Fibroblast of lung (primary cell): ENCODE measurements at regions not wholly inside any gene's neighbourhood (a gene's known extent, or its start where the extent isn't known, plus 50 kb on each side); places are given as distances from the start of the nearest gene placed in this dataset.

ENCODE experiments used
- DNase-seq, 2 donors: peaks; one replicate each; pipeline versions ENCODE4 v3.0.0 to v3.0.0-alpha.2; 2010; ENCODE audit warnings: low read depth in 2 of 2
- H2AFZ ChIP-seq: 2 replicates; pipeline ENCODE4 v1.5.1; 2012; ENCODE audit warnings: low read length, control low read depth, inconsistent platforms
- H3K27ac ChIP-seq: 2 replicates; pipeline ENCODE4 v1.5.1; 2011; ENCODE audit warnings: low read length, control low read depth; ENCODE audit not compliant: insufficient read depth
- H3K27me3 ChIP-seq: 2 replicates; pipeline ENCODE4 v1.5.1; 2011; ENCODE audit warnings: mild to moderate bottlenecking, low read length; ENCODE audit not compliant: control insufficient read depth, insufficient read depth
- H3K36me3 ChIP-seq: 2 replicates; pipeline ENCODE4 v1.5.1; 2011; ENCODE audit warnings: low read length; ENCODE audit not compliant: control insufficient read depth, insufficient read depth
- H3K4me1 ChIP-seq: 2 replicates; pipeline ENCODE4 v1.5.1; 2011; ENCODE audit warnings: low read length; ENCODE audit not compliant: control insufficient read depth, insufficient read depth; ENCODE audit errors: extremely low read depth
- H3K4me2 ChIP-seq: 2 replicates; pipeline ENCODE4 v1.5.1; 2011; ENCODE audit warnings: low read length, control low read depth; ENCODE audit not compliant: insufficient read depth; ENCODE audit errors: extremely low read depth
- H3K4me3 ChIP-seq, 4 experiments: fragments of 200-600 bp in 1 of 4; sonication (generic) in 1 of 4; replicated peaks in 1 of 4; 2 replicates each; pipeline ENCODE4 v1.5.1; 2011 to 2016; ENCODE audit warnings: low read length in 4 of 4, low read depth in 3 of 4, mild to moderate bottlenecking in 3 of 4, control low read depth in 2 of 4, inconsistent platforms in 1 of 4, mixed read lengths in 1 of 4; ENCODE audit not compliant: insufficient read depth in 1 of 4; ENCODE audit errors: control extremely low read depth in 1 of 4
- H3K79me2 ChIP-seq: 2 replicates; pipeline ENCODE4 v1.5.1; 2012; ENCODE audit warnings: mild to moderate bottlenecking, low read length, inconsistent platforms; ENCODE audit not compliant: control insufficient read depth, insufficient read depth
- H3K9ac ChIP-seq: 2 replicates; pipeline ENCODE4 v1.5.1; 2011; ENCODE audit warnings: mild to moderate bottlenecking, low read length, control low read depth; ENCODE audit not compliant: insufficient read depth
- H3K9me3 ChIP-seq: 2 replicates; pipeline ENCODE4 v1.5.1; 2012; ENCODE audit warnings: low read depth, low read length; ENCODE audit not compliant: control insufficient read depth, insufficient read depth
- H4K20me1 ChIP-seq: 2 replicates; pipeline ENCODE4 v1.5.1; 2011; ENCODE audit warnings: low read length; ENCODE audit not compliant: control insufficient read depth, insufficient read depth; ENCODE audit errors: extremely low read depth
- EZH2 ChIP-seq: IDR thresholded peaks from 2 replicates; pipeline ENCODE4 v1.5.1; 2012; ENCODE audit warnings: low read length, control low read depth, mild to moderate bottlenecking; ENCODE audit errors: missing control alignments
- TF ChIP-seq, protein P1 (sequence below), 2 donors: IDR thresholded peaks in 1 of 2; conservative IDR thresholded peaks in 1 of 2; 1 replicate in 1 of 2; 2 replicates in 1 of 2; pipeline ENCODE4 v1.5.1; 2011 to 2012; ENCODE audit warnings: low read length in 2 of 2, control low read depth in 1 of 2, inconsistent platforms in 1 of 2, low read depth in 1 of 2, mild to moderate bottlenecking in 1 of 2

DNA sequence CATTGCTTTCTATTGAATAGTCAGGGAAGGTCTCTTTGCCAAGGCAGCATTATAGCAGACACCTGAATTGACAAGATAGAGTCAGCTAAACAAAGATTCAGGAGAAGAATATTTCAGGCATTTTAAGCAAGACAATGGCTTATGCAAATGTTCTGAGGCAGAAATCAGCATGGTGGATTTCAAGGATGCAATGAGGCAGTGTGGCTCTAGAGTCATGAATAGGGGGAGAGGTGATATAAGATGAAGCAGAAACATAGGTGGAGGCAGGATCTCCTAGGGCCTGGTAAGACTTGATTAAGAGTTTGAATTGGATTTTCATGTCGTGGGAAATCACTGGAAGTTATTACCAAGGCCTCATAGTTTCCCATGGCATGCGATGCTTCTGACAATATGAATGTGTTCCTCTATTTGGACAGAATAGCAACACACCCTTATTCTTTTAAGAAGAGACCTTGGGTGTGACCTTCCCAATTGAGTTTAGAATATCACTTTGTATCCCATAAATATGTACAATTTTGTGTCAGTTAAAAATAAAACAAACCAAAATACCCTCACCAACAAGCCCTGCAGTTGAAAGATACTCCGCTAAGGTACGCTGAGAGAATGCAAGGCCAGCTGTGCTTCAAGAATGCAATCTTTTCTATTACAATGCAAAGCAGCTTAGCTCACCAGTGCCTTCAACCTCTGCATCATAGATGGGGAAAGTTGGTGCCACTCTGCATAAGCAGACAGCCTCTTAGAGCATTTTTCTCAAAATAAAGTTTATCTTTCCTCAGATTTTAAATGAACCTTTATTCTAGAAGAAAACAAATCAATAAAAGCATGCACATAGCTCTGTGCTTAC is 139.6 kb upstream of the SALL1 start:
- Histone ChIP-seq H3K36me3 (no peaks in the 10 kb centered on the region), H2AFZ (no peak overlapping the region), H3K79me2 (no peaks in the 10 kb centered on the region), H3K9me3 (no peaks in the 10 kb centered on the region), H3K27ac (no peak overlapping the region), H3K4me2 (no peak overlapping the region), H3K27me3 (no peaks in the 10 kb centered on the region), H3K9ac (no peak overlapping the region), H3K4me3 (no peak overlapping the region), H4K20me1 (no peaks in the 10 kb centered on the region), H3K4me1 (no peaks in the 10 kb centered on the region)
- TF ChIP-seq, protein P1, sequence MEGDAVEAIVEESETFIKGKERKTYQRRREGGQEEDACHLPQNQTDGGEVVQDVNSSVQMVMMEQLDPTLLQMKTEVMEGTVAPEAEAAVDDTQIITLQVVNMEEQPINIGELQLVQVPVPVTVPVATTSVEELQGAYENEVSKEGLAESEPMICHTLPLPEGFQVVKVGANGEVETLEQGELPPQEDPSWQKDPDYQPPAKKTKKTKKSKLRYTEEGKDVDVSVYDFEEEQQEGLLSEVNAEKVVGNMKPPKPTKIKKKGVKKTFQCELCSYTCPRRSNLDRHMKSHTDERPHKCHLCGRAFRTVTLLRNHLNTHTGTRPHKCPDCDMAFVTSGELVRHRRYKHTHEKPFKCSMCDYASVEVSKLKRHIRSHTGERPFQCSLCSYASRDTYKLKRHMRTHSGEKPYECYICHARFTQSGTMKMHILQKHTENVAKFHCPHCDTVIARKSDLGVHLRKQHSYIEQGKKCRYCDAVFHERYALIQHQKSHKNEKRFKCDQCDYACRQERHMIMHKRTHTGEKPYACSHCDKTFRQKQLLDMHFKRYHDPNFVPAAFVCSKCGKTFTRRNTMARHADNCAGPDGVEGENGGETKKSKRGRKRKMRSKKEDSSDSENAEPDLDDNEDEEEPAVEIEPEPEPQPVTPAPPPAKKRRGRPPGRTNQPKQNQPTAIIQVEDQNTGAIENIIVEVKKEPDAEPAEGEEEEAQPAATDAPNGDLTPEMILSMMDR (conservative IDR thresholded peaks at IDR 0.05 in 1 of 2, IDR thresholded peaks at IDR 0.05 in 1 of 2; ENCODE audit: low read depth in 1 of 2, low read length in 2 of 2): no peak
- TF ChIP-seq EZH2: no peak
- DNase-seq: no peak

DNA sequence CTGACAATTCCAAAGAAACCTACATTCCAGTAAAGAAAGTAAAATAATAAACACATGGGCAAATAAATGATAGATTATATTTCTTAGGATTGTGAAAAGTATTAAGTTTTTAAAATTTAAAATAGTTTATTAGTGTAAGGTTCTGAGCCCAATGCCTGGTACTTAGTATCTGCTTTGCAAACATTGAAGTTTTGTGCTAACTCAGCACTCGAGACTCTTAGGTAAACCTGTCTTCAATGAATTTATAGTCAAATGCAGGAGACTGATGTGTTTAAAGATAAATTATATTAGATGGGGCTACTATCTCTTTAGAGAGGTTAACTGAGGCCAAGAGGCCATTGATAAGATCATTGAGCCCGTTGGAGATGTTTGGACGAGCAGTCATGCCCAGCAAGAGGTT is 138.3 kb upstream of the SALL1 start:
- no peak overlapping the region for H3K4me2 ChIP-seq
- no peak for TF ChIP-seq EZH2
- TF ChIP-seq, protein P1 (conservative IDR thresholded peaks at IDR 0.05 in 1 of 2, IDR thresholded peaks at IDR 0.05 in 1 of 2; ENCODE audit: low read depth in 1 of 2, low read length in 2 of 2): no peak
- H3K79me2 ChIP-seq: no peaks in the 10 kb centered on the region
- no peak overlapping the region for H3K27ac ChIP-seq
- H3K9me3 ChIP-seq: no peaks in the 10 kb centered on the region
- no peaks in the 10 kb centered on the region for H3K4me1 ChIP-seq
- no peak overlapping the region for H3K4me3 ChIP-seq
- H3K27me3 ChIP-seq: no peaks in the 10 kb centered on the region
- no peak for DNase-seq
- H4K20me1 ChIP-seq: no peaks in the 10 kb centered on the region
- H3K9ac ChIP-seq: no peak overlapping the region
- H2AFZ ChIP-seq: no peak overlapping the region
- no peaks in the 10 kb centered on the region for H3K36me3 ChIP-seq

DNA sequence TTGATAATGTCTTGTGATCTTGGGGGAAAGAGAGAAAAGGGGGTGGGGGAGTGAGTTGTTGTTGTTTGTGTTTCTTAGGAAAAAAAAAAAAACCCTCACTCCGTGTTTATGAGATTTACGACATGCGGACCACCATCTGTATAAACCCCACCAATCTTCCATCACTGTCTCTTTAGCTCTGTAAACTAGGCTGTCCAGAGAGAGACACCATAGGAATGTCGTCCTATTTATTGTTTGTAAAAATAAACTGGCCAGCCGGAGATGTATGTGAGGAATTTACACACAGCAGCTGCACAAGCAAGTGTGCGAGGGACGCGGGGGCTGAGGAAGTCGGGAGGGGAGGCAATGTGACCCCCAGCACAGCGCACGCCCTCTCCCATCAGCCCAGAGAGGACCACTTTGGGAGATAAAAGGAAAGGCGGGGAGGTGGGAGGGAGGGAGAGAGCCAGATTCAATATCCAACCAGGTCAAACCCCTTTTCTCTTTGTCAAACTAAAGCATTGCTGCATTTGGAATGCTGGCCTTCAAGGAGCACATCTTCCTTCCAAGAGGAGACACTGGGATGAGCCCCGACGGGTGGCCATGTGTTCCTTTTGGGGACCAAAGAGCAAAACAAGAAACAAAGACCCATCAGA is 136.2 kb upstream of the SALL1 start:
- DNase-seq: no peak
- H3K4me1 ChIP-seq: no peaks in the 10 kb centered on the region
- no peak overlapping the region for H2AFZ ChIP-seq
- no peak overlapping the region for H3K9ac ChIP-seq
- H3K9me3 ChIP-seq: no peaks in the 10 kb centered on the region
- H3K79me2 ChIP-seq: no peaks in the 10 kb centered on the region
- H3K4me2 ChIP-seq: no peak overlapping the region
- no peaks in the 10 kb centered on the region for H3K27me3 ChIP-seq
- H4K20me1 ChIP-seq: no peaks in the 10 kb centered on the region
- H3K27ac ChIP-seq: no peak overlapping the region
- TF ChIP-seq, protein P1 (conservative IDR thresholded peaks at IDR 0.05 in 1 of 2, IDR thresholded peaks at IDR 0.05 in 1 of 2; ENCODE audit: low read depth in 1 of 2, low read length in 2 of 2): no peak
- no peak for TF ChIP-seq EZH2
- H3K36me3 ChIP-seq: no peaks in the 10 kb centered on the region
- H3K4me3 ChIP-seq: no peak overlapping the region
